ENCODE measurements at regions not wholly inside any gene's neighbourhood (a gene's known extent, or its start where the extent isn't known, plus 50 kb on each side); places are given as distances from the start of the nearest gene placed in this dataset.

- TF ChIP-seq CTCF (IDR thresholded peaks at IDR 0.05; ENCODE audit: low read length) (no peak), EZH2 (IDR thresholded peaks at IDR 0.05; ENCODE audit: borderline replicate concordance, low read length) (no peak)
These were observed 257.9 kb downstream of the SUCLG1 start for GRCh38 chr2:84201158-84201557.
